SK-N-SH treated with all-trans-retinoic acid at 6 μM for 48 hours (cell line): ENCODE measurements at regions not wholly inside any gene's neighbourhood (a gene's known extent, or its start where the extent isn't known, plus 50 kb on each side); places are given as distances from the start of the nearest gene placed in this dataset.

Source experiments
- ATAC-seq: fragments of 200-7000 bp; cut with Tn5 transposase; 3 replicates; pipeline ENCODE4 v1.9.1; 2020; ENCODE audit warnings: mild to moderate bottlenecking, moderate library complexity
- ARNTL ChIP-seq: fragments of 450-650 bp; formaldehyde crosslinking; IDR thresholded peaks from 2 replicates; pipeline ENCODE4 v1.5.0; 2020; ENCODE audit warnings: low read depth, mild to moderate bottlenecking, moderate library complexity, borderline replicate concordance
- BACH2 ChIP-seq: fragments of 250-450 bp; sonication (Bioruptor Pico); IDR thresholded peaks from 2 replicates; pipeline ENCODE4 v1.9.0; 2021; ENCODE audit warnings: mild to moderate bottlenecking, borderline replicate concordance
- CSDC2 ChIP-seq: fragments of 250-450 bp; sonication (Bioruptor Pico); IDR thresholded peaks from 2 replicates; pipeline ENCODE4 v1.5.0; 2020; ENCODE audit warnings: mild to moderate bottlenecking, moderate library complexity
- GLIS3 ChIP-seq: fragments of 250-450 bp; sonication (Bioruptor Pico); IDR thresholded peaks from 2 replicates; pipeline ENCODE4 v1.5.0; 2020; ENCODE audit warnings: mild to moderate bottlenecking, moderate library complexity
- ISL1 ChIP-seq: fragments of 250-450 bp; sonication (Bioruptor Pico); IDR thresholded peaks from 2 replicates; pipeline ENCODE4 v2.1.2; 2022; ENCODE audit warnings: mild to moderate bottlenecking, moderate library complexity
- OSR1 ChIP-seq: fragments of 250-450 bp; sonication (Bioruptor Pico); IDR thresholded peaks from 2 replicates; pipeline ENCODE4 v1.8.0; 2022; ENCODE audit warnings: moderate library complexity, mild to moderate bottlenecking, inconsistent platforms
- PPARA ChIP-seq: fragments of 250-450 bp; sonication (Bioruptor Pico); IDR thresholded peaks from 2 replicates; pipeline ENCODE4 v1.5.0; 2020; ENCODE audit warnings: mild to moderate bottlenecking, borderline replicate concordance
- RARB ChIP-seq: fragments of 250-450 bp; sonication (Bioruptor Pico); IDR thresholded peaks from 2 replicates; pipeline ENCODE4 v1.8.0; 2021; ENCODE audit warnings: mild to moderate bottlenecking, moderate library complexity
- SNAI2 ChIP-seq: fragments of 250-450 bp; sonication (Bioruptor Pico); IDR thresholded peaks from 2 replicates; pipeline ENCODE4 v1.5.0; 2020; ENCODE audit warnings: mild to moderate bottlenecking, moderate library complexity
- TCF4 ChIP-seq: fragments of 250-450 bp; sonication (Bioruptor Pico); IDR thresholded peaks from 2 replicates; pipeline ENCODE4 v1.8.0; 2021; ENCODE audit warnings: mild to moderate bottlenecking, moderate library complexity, borderline replicate concordance
- TOX ChIP-seq: fragments of 250-450 bp; sonication (Bioruptor Pico); IDR thresholded peaks from 2 replicates; pipeline ENCODE4 v1.8.0; 2021; ENCODE audit warnings: mild to moderate bottlenecking, moderate library complexity, borderline replicate concordance
- ZC3H10 ChIP-seq: fragments of 250-450 bp; sonication (Bioruptor Pico); IDR thresholded peaks from 2 replicates; pipeline ENCODE4 v1.5.1; 2021; ENCODE audit warnings: mild to moderate bottlenecking, moderate library complexity
- ZFP3 ChIP-seq: fragments of 250-450 bp; sonication (Bioruptor Pico); IDR thresholded peaks from 2 replicates; pipeline ENCODE4 v1.5.0; 2020; ENCODE audit warnings: mild to moderate bottlenecking, moderate library complexity
- ZFP30 ChIP-seq: fragments of 450-650 bp; formaldehyde crosslinking; IDR thresholded peaks from 2 replicates; pipeline ENCODE4 v1.5.0; 2022; ENCODE audit warnings: mild to moderate bottlenecking, moderate library complexity
- ZNF565 ChIP-seq: fragments of 450-650 bp; formaldehyde crosslinking; conservative IDR thresholded peaks from 2 replicates; pipeline ENCODE4 v1.5.0; 2020; ENCODE audit warnings: low read depth, mild to moderate bottlenecking, moderate library complexity
- TF ChIP-seq, protein P1 (sequence below): fragments of 250-450 bp; sonication (Bioruptor Pico); IDR thresholded peaks from 2 replicates; pipeline ENCODE4 v1.5.1; 2020; ENCODE audit warnings: low read depth, mild to moderate bottlenecking, moderate library complexity
- TF ChIP-seq, protein P2 (sequence below): fragments of 250-450 bp; sonication (Bioruptor Pico); IDR thresholded peaks from 2 replicates; pipeline ENCODE4 v1.8.0; 2021; ENCODE audit warnings: low read depth, mild to moderate bottlenecking, moderate library complexity, borderline replicate concordance
- TF ChIP-seq, protein P3 (sequence below): fragments of 250-450 bp; sonication (Bioruptor Pico); IDR thresholded peaks from 2 replicates; pipeline ENCODE4 v1.5.0; 2020; ENCODE audit warnings: mild to moderate bottlenecking, moderate library complexity
- TF ChIP-seq, protein P4 (sequence below): fragments of 250-450 bp; sonication (Bioruptor Pico); IDR thresholded peaks from 2 replicates; pipeline ENCODE4 v1.8.0; 2020; ENCODE audit warnings: mild to moderate bottlenecking, moderate library complexity, borderline replicate concordance

DNA sequence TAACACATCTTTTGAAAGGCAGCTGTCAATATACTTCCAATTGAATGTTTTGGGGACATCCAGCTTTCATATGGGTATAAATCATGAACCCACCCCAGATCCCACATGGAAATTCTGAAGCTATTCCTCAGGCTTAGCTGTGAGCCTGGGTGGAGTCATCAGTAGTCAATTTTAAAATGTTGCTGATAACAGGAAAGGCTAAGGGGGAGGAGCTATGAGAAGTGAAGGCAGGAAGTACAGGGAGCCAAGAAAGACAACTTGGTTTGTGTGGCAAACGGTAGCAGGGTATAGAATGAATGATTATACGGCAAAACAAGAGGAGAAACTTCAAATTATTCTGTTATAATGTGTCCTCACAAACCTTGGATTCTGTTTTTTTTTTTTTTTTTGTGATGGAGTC, 108.6 kb downstream of the QPCT start (continued):
- TF ChIP-seq, protein P1, sequence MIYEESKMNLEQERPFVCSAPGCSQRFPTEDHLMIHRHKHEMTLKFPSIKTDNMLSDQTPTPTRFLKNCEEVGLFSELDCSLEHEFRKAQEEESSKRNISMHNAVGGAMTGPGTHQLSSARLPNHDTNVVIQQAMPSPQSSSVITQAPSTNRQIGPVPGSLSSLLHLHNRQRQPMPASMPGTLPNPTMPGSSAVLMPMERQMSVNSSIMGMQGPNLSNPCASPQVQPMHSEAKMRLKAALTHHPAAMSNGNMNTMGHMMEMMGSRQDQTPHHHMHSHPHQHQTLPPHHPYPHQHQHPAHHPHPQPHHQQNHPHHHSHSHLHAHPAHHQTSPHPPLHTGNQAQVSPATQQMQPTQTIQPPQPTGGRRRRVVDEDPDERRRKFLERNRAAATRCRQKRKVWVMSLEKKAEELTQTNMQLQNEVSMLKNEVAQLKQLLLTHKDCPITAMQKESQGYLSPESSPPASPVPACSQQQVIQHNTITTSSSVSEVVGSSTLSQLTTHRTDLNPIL (CRISPR knock-in tag), result no peak
- TF ChIP-seq ISL1 (CRISPR knock-in tag) (no peak), ZFP3 (CRISPR knock-in tag) (no peak), ZNF565 (CRISPR knock-in tag) (no peak), ZC3H10 (CRISPR knock-in tag) (no peak)

DNA sequence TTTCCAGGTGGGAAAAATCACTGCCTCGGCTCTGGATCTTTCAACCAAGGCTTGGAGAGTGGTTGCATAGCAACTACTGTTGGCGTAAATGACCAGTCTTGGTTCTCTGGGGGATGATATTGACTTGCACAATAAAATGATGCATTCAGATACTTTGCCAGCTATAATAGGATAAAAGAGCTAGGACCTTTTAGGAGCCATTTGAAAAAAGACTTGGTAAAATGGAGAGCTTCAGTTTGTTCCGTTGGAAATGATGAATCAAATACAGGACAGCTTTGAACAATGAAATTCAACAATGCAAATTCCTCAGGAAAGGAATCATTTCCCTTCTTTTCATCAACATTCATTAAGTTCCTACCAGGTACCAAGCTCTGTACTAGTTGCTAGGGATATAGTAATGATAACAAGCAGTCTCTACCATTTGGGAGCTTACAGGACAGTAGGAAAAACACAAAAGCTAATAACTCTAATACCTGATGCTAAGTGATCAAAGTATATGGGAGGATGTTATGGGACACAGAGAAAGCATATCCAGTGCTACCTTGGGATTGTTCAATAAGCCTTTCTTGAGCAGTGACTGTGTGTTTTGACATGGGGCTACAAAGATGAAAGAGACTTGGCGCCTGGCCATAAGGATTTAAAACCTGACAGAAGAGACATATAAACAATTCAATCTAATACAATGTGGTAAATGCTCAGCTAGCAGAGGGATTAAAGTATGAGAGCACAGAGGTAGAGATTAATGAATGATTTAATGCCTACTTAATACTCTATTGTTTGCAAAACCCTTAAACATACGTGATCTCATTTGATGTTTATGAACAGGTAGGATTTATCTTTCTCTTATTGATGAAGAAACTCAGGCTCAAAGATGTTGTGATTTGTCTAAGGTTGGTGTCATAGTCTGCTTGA, 110.7 kb downstream of the QPCT start:
- ATAC-seq, result no peak

DNA sequence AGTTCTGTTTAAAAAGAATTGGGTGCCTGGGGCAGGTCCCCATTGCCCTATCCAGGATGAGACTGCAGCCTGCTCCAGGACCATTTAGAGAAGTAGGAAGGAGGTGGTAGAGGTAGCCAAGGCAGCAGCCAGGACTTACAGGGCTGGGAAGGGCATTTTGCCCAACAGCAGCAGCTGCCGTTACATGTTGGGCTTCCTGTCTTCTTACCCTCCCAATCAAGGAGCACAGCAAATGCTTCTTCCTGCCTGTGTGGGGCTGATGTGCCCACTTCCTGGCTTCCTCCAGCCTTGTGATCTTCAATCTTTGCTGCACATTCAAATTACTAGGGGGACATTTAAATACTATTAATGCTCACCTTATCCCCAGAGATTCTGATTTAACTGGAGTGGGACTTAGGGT, 112.0 kb downstream of the QPCT start:
- no peak for ATAC-seq
- no peak for TF ChIP-seq ZNF565 (CRISPR knock-in tag)

More for the DNA sequence above, 110.7 kb downstream of the QPCT start:
- TF ChIP-seq PPARA (CRISPR knock-in tag) (no peak), ZC3H10 (CRISPR knock-in tag) (no peak), BACH2 (CRISPR knock-in tag) (no peak), TCF4 (CRISPR knock-in tag) (no peak), ZFP3 (CRISPR knock-in tag) (no peak), TOX (no peak), ARNTL (CRISPR knock-in tag) (no peak), CSDC2 (CRISPR knock-in tag) (no peak), ZNF565 (CRISPR knock-in tag) (no peak), SNAI2 (CRISPR knock-in tag) (no peak), ISL1 (CRISPR knock-in tag) (no peak)
- TF ChIP-seq, protein P1 (CRISPR knock-in tag), result no peak
- TF ChIP-seq, protein P2, sequence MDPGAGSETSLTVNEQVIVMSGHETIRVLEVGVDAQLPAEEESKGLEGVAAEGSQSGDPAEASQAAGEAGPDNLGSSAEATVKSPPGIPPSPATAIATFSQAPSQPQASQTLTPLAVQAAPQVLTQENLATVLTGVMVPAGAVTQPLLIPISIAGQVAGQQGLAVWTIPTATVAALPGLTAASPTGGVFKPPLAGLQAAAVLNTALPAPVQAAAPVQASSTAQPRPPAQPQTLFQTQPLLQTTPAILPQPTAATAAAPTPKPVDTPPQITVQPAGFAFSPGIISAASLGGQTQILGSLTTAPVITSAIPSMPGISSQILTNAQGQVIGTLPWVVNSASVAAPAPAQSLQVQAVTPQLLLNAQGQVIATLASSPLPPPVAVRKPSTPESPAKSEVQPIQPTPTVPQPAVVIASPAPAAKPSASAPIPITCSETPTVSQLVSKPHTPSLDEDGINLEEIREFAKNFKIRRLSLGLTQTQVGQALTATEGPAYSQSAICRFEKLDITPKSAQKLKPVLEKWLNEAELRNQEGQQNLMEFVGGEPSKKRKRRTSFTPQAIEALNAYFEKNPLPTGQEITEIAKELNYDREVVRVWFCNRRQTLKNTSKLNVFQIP (CRISPR knock-in tag), result no peak

DNA sequence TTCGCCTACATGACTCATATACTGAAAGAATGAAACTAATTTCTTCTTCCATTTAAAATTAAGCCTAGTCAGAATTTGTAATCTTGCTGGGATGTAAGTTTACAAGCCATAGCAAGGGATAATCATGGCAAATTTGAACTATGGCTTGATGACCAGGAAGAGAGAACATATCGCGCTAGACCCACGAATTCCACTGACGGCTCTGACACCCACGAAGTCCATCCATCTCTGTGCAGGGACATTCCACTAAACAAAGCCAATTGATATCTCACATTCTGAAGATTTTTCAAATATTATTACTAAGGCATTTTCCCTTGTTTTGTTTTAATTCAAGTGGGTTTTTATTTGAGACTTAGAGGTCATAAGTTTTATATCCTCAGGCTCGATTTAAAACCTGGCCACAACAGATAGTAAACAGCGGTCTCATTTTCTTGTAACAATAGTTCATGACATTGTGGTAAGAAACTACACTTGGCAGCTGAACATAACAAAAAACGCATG, 113.0 kb downstream of the QPCT start:
- ATAC-seq, result no peak
- no peak for TF ChIP-seq OSR1 (CRISPR knock-in tag)
- no peak for TF ChIP-seq TCF4 (CRISPR knock-in tag)
- TF ChIP-seq ZFP30 (CRISPR knock-in tag), result no peak
- TF ChIP-seq GLIS3 (CRISPR knock-in tag), result no peak
- no peak for TF ChIP-seq ZFP3 (CRISPR knock-in tag)
- TF ChIP-seq ZNF565 (CRISPR knock-in tag), result no peak
- TF ChIP-seq ZC3H10 (CRISPR knock-in tag), result no peak
- no peak for TF ChIP-seq RARB (CRISPR knock-in tag)
- TF ChIP-seq, protein P3, sequence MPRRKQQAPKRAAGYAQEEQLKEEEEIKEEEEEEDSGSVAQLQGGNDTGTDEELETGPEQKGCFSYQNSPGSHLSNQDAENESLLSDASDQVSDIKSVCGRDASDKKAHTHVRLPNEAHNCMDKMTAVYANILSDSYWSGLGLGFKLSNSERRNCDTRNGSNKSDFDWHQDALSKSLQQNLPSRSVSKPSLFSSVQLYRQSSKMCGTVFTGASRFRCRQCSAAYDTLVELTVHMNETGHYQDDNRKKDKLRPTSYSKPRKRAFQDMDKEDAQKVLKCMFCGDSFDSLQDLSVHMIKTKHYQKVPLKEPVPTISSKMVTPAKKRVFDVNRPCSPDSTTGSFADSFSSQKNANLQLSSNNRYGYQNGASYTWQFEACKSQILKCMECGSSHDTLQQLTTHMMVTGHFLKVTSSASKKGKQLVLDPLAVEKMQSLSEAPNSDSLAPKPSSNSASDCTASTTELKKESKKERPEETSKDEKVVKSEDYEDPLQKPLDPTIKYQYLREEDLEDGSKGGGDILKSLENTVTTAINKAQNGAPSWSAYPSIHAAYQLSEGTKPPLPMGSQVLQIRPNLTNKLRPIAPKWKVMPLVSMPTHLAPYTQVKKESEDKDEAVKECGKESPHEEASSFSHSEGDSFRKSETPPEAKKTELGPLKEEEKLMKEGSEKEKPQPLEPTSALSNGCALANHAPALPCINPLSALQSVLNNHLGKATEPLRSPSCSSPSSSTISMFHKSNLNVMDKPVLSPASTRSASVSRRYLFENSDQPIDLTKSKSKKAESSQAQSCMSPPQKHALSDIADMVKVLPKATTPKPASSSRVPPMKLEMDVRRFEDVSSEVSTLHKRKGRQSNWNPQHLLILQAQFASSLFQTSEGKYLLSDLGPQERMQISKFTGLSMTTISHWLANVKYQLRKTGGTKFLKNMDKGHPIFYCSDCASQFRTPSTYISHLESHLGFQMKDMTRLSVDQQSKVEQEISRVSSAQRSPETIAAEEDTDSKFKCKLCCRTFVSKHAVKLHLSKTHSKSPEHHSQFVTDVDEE (CRISPR knock-in tag), result no peak
- TF ChIP-seq, protein P4, sequence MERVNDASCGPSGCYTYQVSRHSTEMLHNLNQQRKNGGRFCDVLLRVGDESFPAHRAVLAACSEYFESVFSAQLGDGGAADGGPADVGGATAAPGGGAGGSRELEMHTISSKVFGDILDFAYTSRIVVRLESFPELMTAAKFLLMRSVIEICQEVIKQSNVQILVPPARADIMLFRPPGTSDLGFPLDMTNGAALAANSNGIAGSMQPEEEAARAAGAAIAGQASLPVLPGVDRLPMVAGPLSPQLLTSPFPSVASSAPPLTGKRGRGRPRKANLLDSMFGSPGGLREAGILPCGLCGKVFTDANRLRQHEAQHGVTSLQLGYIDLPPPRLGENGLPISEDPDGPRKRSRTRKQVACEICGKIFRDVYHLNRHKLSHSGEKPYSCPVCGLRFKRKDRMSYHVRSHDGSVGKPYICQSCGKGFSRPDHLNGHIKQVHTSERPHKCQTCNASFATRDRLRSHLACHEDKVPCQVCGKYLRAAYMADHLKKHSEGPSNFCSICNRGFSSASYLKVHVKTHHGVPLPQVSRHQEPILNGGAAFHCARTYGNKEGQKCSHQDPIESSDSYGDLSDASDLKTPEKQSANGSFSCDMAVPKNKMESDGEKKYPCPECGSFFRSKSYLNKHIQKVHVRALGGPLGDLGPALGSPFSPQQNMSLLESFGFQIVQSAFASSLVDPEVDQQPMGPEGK, result no peak
